NCI-H187 (cell line): ENCODE measurements at regions not wholly inside any gene's neighbourhood (a gene's known extent, or its start where the extent isn't known, plus 50 kb on each side); places are given as distances from the start of the nearest gene placed in this dataset.

ENCODE experiments used
- DNase-seq, 2 experiments: peaks; one replicate each; lab custom pipeline; 2025; lab: John Stamatoyannopoulos, UW

DNA sequence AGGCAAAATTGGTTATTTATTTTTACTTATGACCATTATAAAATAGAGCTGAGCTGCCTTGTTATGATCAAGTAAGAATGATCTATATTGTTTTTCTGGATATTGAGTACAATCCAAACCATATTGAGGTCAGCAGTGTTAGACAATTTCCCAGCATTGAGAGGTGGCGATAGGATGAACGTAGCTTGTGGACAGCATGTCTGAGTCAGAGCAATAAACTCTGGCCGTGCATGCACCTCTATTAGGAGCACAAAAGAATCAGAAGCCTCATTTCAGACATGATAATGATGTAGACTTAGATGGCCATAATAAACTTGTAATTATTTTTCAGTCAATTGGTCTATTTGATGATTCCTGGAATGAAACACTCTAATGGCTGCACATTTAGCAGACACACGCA lies 491.6 kb downstream of the RIT2 start:
- DNase-seq, result no peak

DNA sequence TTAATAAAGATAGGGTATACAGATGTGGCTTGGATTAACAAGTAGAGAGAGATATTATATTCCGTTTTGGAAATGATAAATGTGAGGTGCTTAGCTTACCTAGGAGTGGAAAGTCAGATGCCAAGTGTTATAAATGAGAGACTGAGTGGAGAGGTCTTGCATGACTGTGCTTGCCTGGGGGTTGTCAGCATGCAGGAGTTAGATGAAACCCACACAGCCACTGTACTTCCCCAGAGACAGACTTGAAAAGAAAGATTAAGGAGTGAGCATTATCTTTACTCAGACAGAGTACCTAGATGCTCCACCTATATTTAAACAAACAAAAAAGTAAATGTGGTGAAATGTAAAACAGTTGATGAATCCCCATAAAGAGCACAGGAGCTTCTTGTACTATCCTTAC lies 482.7 kb downstream of the RIT2 start:
- DNase-seq, result peak in 1 of 2 experiments; percentile 10

DNA sequence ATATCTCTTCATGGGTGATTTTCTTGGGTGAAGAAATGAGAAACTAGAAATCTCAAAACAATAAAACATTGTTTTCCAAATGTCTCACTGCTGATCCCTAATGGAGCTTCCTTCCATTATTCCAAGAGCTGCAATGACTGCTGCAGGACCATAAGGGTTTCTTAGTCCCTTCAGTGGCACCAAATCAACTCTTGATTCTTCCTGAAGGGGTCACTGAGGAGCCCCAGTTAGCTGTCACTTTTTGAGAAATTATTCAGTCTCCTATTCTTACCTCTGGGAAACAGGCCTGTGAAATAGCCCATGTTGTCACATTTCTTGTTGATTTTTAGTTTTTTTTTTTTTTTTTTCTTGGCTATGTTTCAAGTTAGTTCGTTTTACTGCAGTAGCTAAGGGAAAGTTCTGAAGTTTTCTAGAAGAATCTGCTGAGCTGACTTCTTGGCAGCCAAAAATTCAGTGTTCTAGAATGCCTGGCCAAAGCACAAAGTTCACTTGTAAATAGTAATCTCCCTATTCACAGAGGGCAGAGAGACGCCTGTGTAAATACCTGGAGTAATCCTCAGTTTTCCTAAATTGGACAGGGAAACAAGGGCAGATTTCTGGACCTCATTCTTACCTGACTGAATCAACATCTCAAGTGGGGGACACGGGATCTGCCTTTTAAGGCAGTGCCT lies 480.0 kb downstream of the RIT2 start:
- no peak for DNase-seq

DNA sequence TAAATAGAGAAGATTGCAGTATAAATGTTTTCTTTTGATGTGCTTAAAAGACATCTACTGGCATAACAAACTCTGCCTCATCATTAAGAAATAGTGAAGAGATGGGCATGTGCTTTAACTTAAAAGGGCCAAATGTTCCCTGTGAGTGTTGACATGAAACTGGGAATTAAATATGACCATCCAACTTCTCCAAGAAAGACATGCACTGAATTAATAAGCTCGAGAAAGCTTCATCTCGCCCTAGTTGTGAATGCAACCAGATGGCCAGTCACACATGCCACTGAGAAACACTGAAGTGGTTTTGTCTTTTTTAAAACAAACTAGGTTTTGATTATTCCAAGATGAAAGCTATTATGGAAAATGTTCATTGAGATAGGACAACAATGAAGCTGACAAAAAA lies 479.2 kb downstream of the RIT2 start:
- no peak for DNase-seq

DNA sequence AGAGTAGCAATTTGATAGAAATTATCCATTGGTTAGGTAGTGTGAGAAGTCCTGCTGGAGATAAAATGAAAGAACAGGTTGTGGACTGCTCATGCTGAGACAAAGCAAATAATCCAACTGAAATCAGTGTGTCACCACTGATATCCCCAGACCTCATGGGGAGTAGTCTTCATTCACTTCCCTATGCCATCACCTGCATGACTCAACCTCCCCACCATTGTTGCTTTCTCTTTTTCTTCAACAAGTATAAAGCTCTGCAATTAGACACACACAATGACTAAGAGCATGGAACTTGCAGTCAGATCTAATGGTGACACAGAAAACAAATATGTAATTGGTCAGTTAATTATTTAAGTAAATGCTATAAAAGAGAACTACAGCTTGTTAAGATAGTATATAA lies 475.3 kb downstream of the RIT2 start:
- no peak for DNase-seq

DNA sequence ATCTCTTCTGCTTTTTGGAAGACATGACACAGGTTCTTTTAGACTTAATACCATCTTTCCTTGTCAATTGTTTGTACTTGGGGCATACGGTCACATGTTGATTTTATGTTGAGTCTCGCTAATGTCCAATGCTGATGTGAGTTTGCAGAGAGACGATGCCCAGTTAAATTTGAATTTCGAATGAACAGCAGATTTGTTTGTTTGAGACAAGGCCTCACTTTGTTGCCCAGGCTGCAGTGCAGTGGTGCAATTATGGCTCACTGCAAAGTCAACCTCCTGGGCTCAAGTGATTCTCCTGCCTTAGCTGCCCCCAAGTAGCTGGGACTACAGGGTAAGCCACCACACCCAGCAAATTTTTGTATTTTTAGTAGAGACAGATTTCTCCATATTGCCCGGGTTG lies 473.5 kb downstream of the RIT2 start:
- DNase-seq, result no peak

DNA sequence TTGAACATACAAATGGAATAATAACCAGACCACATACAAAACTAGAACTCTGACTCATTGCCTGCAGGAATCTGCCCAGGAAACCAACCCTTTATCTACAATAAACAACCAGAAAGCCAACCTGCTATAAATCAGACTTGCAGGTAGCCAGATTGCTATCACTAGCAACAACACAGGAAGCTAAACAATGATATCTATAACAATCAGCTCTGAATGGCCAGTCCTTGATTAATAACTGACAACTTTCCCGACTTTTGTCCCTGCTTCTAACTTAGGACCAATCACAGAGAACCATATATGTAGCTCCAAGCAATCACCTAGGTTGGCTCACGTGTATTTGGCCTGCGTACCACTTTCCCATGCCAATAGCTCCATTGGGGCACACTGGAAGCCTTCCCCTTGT lies 470.8 kb downstream of the RIT2 start:
- DNase-seq, result no peak

DNA sequence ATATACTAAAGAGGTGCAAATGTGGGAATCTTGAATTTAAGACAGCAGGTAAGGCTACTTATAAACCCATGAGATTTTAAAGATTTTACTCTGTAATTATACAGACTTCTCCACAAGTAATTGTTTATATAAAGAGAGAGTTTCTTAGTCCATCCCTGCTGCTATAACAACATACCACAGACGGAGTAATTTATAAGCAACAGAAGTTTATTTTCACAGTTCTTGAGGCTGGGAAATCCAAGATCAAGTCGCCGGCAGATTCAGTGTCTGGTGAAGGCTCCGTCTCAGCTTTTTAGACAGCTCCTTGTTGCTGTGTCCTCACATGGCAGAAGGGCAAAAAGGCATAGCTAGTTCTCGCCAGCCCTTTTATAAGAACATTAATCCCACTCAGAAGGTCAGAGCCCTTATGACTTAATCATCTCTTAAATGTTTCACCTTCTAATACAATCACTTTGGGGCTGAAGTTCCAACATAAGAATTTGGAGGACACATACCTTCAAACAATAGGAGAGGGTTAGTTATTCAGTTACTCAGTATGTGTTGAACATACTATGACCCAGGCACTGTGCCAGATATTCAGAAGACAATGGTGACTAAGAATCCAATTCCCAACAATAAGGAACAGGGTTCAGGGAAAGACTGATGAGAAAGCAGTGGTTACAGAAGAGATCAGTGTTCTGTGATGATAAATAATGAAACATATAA lies 466.0 kb downstream of the RIT2 start:
- DNase-seq, result no peak

DNA sequence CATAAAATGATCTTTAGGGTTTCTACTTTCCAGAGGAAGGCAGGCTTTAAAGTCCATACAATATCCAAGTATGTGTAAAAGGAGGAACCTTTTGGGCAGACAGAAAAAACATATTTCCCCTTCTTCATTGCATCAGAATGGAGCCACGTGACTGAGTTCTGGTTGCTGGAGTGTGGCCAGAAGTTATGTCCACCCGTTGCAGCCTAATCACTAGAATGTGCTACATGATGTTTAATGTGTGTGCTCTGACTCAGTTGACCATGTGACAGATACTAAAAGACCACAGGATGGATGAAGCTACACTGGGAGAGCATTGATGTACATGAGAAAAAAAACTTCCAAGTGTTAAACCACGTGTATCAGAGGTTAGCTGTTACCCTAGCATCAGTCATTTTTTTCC lies 460.9 kb downstream of the RIT2 start:
- DNase-seq, result no peak

DNA sequence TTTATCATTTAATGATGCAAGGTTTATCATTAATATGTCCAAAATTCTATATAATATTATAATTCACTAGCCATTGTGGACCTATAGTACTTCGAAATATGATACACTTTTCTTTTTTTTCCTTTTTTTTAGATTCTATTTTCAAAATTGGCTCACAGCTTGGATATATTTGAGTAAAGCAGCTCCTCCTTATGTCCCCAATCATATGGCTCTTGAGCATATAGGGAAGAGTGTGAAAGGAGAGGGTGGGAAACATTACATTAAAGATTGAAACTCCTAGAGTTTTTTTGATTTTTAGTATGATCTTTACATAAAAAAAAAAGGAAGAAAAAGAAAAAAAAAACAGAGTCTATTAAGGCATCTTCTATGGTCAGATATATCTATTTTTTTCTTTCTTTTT lies 457.9 kb downstream of the RIT2 start:
- no peak for DNase-seq

DNA sequence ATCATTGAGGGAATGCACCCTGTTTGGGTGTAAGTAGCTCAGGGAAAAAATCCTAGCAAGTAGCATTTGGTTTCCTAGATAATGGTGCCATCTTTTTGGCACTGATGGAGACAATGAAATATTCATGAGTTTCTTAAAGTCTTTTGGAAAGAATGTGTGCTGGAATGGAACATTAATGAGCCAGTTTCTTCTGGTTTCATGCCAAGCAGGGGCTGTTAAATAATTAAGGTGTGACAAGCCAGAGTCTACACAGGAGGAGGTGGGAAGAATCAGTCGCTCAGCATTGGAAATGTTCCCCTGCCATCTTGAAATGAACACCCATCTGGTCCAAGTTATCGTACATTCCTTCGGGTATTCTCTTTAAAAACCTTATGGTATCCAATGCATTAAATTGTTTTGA lies 457.3 kb downstream of the RIT2 start:
- DNase-seq, result no peak

DNA sequence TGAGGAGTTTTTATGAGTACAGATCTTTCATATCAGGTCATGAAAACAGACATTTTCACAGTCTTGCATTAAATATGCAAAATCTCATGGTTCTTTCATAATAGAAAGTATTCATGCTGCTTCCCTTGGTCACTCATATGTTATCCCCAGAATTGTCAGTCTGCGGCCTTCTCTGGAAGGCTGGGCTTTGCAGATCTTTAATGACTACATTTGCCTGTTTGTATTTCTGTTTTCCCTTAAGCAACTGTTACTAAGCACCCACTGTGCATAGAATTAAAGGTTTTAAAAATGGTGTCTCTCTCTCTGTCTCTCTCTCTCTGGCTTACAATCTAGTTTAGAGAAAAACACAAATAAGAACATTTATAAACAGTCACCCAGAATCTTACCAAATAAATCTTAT lies 456.3 kb downstream of the RIT2 start:
- no peak for DNase-seq

DNA sequence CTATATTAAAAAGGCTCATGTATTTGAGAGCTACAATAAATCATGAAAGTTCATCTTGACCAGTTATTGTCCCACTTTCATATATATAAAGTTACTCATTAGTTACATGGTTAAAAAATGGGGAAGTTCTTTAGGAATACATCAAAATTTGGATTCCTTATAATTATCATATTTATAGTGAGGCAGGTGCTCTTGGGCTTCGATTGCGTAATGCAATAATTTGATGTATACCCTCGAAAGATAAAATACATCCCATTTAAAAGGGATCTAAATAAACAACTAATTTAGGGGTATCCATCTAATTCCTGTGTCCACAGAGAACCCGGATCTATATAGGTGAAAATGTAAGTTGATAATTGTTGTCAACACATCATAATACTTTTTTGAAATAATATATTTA lies 444.6 kb downstream of the RIT2 start:
- DNase-seq, result no peak

DNA sequence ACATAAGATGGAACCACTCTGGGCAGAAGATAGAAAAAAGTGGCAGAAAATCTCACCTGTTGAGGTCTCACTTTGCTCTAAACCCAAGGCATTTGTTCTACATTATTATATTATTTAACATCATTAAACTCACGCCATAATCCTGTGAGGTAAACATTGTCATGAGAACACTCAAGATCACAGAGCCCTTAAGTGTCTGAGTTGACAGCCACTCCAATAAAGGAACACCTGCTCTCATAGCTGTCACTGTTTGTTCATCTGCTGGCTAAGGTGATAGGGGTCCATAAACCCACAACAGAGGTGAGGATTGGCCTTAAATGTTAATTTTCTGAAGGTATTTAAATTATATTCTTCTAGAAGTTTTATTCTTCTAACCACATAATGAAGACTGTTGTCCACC lies 439.7 kb downstream of the RIT2 start:
- peak; percentile 38 to 94 for DNase-seq

DNA sequence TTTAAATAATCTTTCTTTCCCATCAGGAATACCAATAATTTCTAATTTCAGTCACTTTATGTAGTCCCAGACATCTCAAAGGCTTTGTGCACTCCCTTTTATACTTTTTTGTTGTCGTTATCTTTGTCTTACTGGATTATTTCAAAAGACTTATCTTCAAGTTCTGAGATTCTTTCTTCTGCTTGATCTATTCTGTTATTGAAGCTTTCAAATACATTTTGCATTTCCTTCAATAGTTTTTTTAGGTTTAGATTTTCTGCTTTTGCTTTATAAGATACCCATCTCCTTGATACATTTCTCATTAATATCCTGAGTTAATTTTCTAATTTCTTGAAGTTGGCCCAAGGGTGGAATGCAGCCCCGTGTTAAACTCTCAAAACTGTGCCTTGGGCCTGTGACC lies 432.4 kb downstream of the RIT2 start:
- DNase-seq, result no peak

DNA sequence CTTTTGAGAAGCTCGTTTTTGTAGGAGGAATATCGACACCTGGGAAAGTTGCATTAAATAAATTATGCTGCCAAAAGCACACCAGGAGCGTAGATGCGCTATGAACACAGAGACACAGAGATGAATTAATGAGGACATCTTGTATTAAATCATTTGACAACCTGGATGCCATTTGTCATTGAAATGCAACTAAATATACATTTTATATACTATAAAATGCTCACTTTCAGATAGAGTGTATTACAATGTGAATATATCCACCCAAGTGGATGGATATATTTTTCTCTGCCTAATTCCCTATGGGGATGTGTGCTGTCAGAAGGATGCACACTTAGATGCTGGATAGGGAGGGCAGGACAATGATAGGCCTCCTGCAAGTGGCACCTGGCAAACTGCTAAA lies 426.2 kb downstream of the RIT2 start:
- no peak for DNase-seq
